ENCODE measurements at regions not wholly inside any gene's neighbourhood (a gene's known extent, or its start where the extent isn't known, plus 50 kb on each side); places are given as distances from the start of the nearest gene placed in this dataset.

- H3K4me3 ChIP-seq (ENCODE audit: low read depth, low read length) = no peak overlapping the region
- peaks cover 40% of the 10 kb centered on the region; the same call in 1 of the 2 replicates for H3K9me3 ChIP-seq (ENCODE audit: control insufficient read depth, insufficient read depth, low read length)
- H3K4me1 ChIP-seq (ENCODE audit: control insufficient read depth, insufficient read depth, low read length) = no peaks in the 10 kb centered on the region
- H3K9ac ChIP-seq (ENCODE audit: low read depth, low read length) = no peak overlapping the region
- H3K27ac ChIP-seq (ENCODE audit: low read depth, low read length) = no peak overlapping the region
- no peaks in the 10 kb centered on the region for H3K36me3 ChIP-seq (ENCODE audit: control insufficient read depth, insufficient read depth, low read length)
- H3K27me3 ChIP-seq (ENCODE audit: control insufficient read depth, insufficient read depth, low read length) = no peaks in the 10 kb centered on the region
Measured at GRCh38 chrX:69037786-69038185, 127.5 kb downstream of the PJA1 start.

DNA sequence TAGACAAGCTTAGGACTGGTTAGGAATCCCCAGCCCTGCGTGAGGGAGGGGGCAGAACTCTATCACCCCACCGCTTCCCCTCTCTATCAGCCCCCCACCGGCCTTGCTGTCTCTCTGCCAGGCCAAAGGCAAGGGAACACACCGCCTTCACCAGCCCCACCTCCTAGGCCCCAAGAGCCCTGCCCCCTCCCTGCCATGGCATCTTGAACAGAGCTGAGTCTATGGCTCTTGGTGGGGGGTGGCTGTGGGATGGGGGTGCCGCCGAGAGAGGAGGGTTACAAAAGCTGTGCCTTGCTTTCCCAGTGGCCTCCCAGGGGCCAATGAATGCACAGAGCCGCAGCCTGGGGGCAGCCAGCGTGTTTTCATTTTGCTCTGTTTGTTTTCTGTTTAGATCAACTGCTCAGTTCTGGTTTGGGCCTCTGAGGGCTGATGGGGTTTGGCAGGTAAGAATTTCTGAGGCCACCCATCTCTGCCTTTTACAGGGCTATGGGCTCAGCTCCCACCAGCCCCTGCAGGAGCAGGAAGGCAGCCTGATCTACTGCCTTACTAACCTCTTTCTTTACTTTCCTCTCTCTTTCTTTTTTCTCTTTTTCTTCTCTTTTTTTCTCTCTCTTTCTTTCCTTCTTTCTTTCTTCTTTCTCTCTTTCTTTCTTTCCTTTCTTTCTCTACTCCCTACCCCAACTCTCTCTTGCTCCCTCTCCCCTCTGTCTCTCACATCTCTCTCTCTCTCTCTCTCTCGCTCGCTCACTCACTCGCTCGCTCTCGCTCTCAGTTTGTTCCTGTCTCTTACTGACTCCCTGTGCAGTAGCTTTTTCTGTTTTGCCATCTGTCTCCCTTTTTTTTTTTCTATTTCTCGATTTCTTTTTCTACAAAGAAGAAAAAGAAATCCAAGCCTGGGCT, 128.3 kb downstream of the PJA1 start:
- no peaks in the 10 kb centered on the region for H3K27me3 ChIP-seq (ENCODE audit: control insufficient read depth, insufficient read depth, low read length)
- peaks cover 38% of the 10 kb centered on the region; the same call in 1 of the 2 replicates for H3K9me3 ChIP-seq (ENCODE audit: control insufficient read depth, insufficient read depth, low read length)
- H3K4me1 ChIP-seq (ENCODE audit: control insufficient read depth, insufficient read depth, low read length) = no peaks in the 10 kb centered on the region
- H3K27ac ChIP-seq (ENCODE audit: low read depth, low read length) = no peak overlapping the region
- no peak overlapping the region for H3K9ac ChIP-seq (ENCODE audit: low read depth, low read length)
- no peak overlapping the region for H3K4me3 ChIP-seq (ENCODE audit: low read depth, low read length)
- no peaks in the 10 kb centered on the region for H3K36me3 ChIP-seq (ENCODE audit: control insufficient read depth, insufficient read depth, low read length)

DNA sequence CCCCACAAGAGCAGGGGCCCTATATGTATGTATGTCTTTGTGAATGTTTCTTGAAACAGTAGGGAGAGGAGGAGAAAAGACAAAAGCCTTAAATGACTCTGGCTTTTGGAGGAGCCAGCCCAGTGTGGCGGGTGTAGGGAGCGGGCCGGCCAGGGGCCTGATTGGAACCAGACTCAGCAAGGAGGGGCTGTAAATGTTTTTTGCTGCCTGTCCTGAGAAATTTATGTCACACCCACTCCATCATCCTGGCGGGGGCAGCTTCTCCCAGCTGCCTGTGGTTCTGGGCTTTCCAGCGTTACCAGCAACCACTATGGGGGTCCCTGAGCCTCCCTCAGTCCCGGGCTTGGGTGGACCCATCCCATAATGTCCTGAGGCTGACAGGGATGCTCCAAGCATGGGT, 130.8 kb downstream of the PJA1 start:
- no peak overlapping the region for H3K4me3 ChIP-seq (ENCODE audit: low read depth, low read length)
- H3K27ac ChIP-seq (ENCODE audit: low read depth, low read length) = no peak overlapping the region
- H3K9ac ChIP-seq (ENCODE audit: low read depth, low read length) = no peak overlapping the region
- peaks cover 33% of the 10 kb centered on the region; the same call in 1 of the 2 replicates for H3K9me3 ChIP-seq (ENCODE audit: control insufficient read depth, insufficient read depth, low read length)
- H3K4me1 ChIP-seq (ENCODE audit: control insufficient read depth, insufficient read depth, low read length) = peaks cover 10% of the 10 kb centered on the region
- H3K27me3 ChIP-seq (ENCODE audit: control insufficient read depth, insufficient read depth, low read length) = no peaks in the 10 kb centered on the region
- no peaks in the 10 kb centered on the region for H3K36me3 ChIP-seq (ENCODE audit: control insufficient read depth, insufficient read depth, low read length)

DNA sequence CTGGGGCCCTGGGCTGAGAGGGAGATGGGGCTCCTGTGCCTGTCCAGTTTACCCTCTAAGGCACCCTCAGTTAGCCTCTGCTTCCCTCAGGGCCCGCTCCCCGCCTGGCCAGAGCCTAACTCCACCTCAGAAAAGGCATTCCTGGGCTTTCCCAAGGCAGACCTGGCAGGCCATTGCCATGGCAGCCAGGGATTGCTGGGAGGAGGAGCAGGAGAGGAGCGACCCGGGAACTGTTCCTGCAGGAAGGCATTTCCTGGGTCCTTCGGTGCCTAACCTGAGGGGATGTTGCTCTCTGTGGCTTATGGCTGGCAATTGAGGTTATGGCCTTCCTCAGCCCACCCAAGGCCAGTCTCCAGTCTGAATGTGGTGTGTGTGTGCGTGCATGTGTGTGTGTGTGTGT, 131.3 kb downstream of the PJA1 start:
- H3K4me3 ChIP-seq (ENCODE audit: low read depth, low read length) = no peak overlapping the region
- H3K9ac ChIP-seq (ENCODE audit: low read depth, low read length) = no peak overlapping the region
- peaks cover 33% of the 10 kb centered on the region; the same call in 1 of the 2 replicates for H3K9me3 ChIP-seq (ENCODE audit: control insufficient read depth, insufficient read depth, low read length)
- no peak overlapping the region for H3K27ac ChIP-seq (ENCODE audit: low read depth, low read length)
- H3K27me3 ChIP-seq (ENCODE audit: control insufficient read depth, insufficient read depth, low read length) = no peaks in the 10 kb centered on the region
- H3K4me1 ChIP-seq (ENCODE audit: control insufficient read depth, insufficient read depth, low read length) = peaks cover 12% of the 10 kb centered on the region
- H3K36me3 ChIP-seq (ENCODE audit: control insufficient read depth, insufficient read depth, low read length) = no peaks in the 10 kb centered on the region

- H3K4me3 ChIP-seq (ENCODE audit: low read depth, low read length) = no peak overlapping the region
- H3K9me3 ChIP-seq (ENCODE audit: control insufficient read depth, insufficient read depth, low read length) = peaks cover 28% of the 10 kb centered on the region; the same call in 1 of the 2 replicates
- no peak overlapping the region for H3K27ac ChIP-seq (ENCODE audit: low read depth, low read length)
- no peak overlapping the region for H3K9ac ChIP-seq (ENCODE audit: low read depth, low read length)
- H3K4me1 ChIP-seq (ENCODE audit: control insufficient read depth, insufficient read depth, low read length) = peaks cover 12% of the 10 kb centered on the region
- no peaks in the 10 kb centered on the region for H3K36me3 ChIP-seq (ENCODE audit: control insufficient read depth, insufficient read depth, low read length)
- H3K27me3 ChIP-seq (ENCODE audit: control insufficient read depth, insufficient read depth, low read length) = no peaks in the 10 kb centered on the region
Measured at GRCh38 chrX:69032601-69033000, 132.7 kb downstream of the PJA1 start.

GRCh38 chrX:69031971-69032391, 133.3 kb downstream of the PJA1 start:
- Histone ChIP-seq H3K4me3 (ENCODE audit: low read depth, low read length) (no peak overlapping the region), H3K9ac (ENCODE audit: low read depth, low read length) (no peak overlapping the region), H3K9me3 (ENCODE audit: control insufficient read depth, insufficient read depth, low read length) (peaks cover 28% of the 10 kb centered on the region; the same call in 1 of the 2 replicates), H3K27me3 (ENCODE audit: control insufficient read depth, insufficient read depth, low read length) (no peaks in the 10 kb centered on the region), H3K4me1 (ENCODE audit: control insufficient read depth, insufficient read depth, low read length) (peaks cover 12% of the 10 kb centered on the region), H3K36me3 (ENCODE audit: control insufficient read depth, insufficient read depth, low read length) (no peaks in the 10 kb centered on the region), H3K27ac (ENCODE audit: low read depth, low read length) (no peak overlapping the region)

DNA sequence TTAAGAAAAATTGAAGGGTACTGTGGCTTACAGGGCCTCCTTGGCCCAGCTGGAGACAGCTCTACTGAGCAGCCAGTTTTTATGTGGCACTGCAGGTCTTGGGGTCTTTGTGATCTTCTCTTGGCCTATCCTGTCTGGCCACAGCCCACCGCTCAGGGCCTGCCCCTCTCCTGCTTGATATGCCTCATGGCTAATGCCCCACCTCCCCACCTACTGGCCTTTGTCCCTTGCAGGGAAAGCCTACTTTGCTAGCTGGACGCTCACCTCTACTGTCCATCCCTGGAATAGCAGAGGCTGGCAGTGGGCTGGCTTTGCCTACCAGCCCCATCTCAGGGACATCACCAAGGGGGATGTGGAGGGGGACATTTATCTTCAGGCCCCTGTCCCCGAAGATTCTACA, 134.1 kb downstream of the PJA1 start:
- no peaks in the 10 kb centered on the region for H3K36me3 ChIP-seq (ENCODE audit: control insufficient read depth, insufficient read depth, low read length)
- H3K27ac ChIP-seq (ENCODE audit: low read depth, low read length) = no peak overlapping the region
- no peak overlapping the region for H3K4me3 ChIP-seq (ENCODE audit: low read depth, low read length)
- H3K27me3 ChIP-seq (ENCODE audit: control insufficient read depth, insufficient read depth, low read length) = no peaks in the 10 kb centered on the region
- H3K9ac ChIP-seq (ENCODE audit: low read depth, low read length) = no peak overlapping the region
- H3K9me3 ChIP-seq (ENCODE audit: control insufficient read depth, insufficient read depth, low read length) = peaks cover 28% of the 10 kb centered on the region; the same call in 1 of the 2 replicates
- H3K4me1 ChIP-seq (ENCODE audit: control insufficient read depth, insufficient read depth, low read length) = peaks cover 12% of the 10 kb centered on the region

- Histone ChIP-seq H3K27ac (ENCODE audit: low read depth, low read length) (peak overlapping the region; percentile 44), H3K4me1 (ENCODE audit: control insufficient read depth, insufficient read depth, low read length) (peaks cover 12% of the 10 kb centered on the region), H3K9me3 (ENCODE audit: control insufficient read depth, insufficient read depth, low read length) (peaks cover 20% of the 10 kb centered on the region; the same call in 1 of the 2 replicates), H3K4me3 (ENCODE audit: low read depth, low read length) (no peak overlapping the region), H3K9ac (ENCODE audit: low read depth, low read length) (no peak overlapping the region), H3K27me3 (ENCODE audit: control insufficient read depth, insufficient read depth, low read length) (no peaks in the 10 kb centered on the region), H3K36me3 (ENCODE audit: control insufficient read depth, insufficient read depth, low read length) (no peaks in the 10 kb centered on the region)
Measured at GRCh38 chrX:69029771-69030170, 135.5 kb downstream of the PJA1 start.

DNA sequence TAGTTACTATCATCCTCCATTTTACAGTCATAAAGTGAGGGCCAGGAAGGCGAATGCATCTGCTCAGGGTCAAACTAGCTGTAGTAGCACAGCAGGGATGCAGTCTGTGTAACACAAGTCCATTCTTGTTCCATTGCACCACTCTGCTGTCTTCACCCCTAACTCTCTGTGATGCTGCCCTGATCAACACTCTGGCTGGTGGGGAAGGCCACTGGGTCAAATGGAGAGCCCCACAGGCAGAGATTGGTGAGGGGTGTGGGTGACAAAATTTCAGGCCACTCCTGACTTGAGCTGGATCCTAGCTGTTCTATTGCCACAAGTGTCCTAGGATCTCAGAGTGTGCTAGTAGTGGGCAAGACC, 136.5 kb downstream of the PJA1 start:
- Histone ChIP-seq H3K9ac (ENCODE audit: low read depth, low read length) (no peak overlapping the region), H3K4me1 (ENCODE audit: control insufficient read depth, insufficient read depth, low read length) (peaks cover 12% of the 10 kb centered on the region), H3K4me3 (ENCODE audit: low read depth, low read length) (no peak overlapping the region), H3K27ac (ENCODE audit: low read depth, low read length) (no peak overlapping the region), H3K9me3 (ENCODE audit: control insufficient read depth, insufficient read depth, low read length) (peaks cover 11% of the 10 kb centered on the region; the same call in 1 of the 2 replicates), H3K27me3 (ENCODE audit: control insufficient read depth, insufficient read depth, low read length) (no peaks in the 10 kb centered on the region), H3K36me3 (ENCODE audit: control insufficient read depth, insufficient read depth, low read length) (no peaks in the 10 kb centered on the region)

- Histone ChIP-seq H3K4me3 (ENCODE audit: low read depth, low read length) (no peak overlapping the region), H3K36me3 (ENCODE audit: control insufficient read depth, insufficient read depth, low read length) (no peaks in the 10 kb centered on the region), H3K27me3 (ENCODE audit: control insufficient read depth, insufficient read depth, low read length) (no peaks in the 10 kb centered on the region), H3K4me1 (ENCODE audit: control insufficient read depth, insufficient read depth, low read length) (peaks cover 12% of the 10 kb centered on the region), H3K9me3 (ENCODE audit: control insufficient read depth, insufficient read depth, low read length) (peaks cover 7% of the 10 kb centered on the region; the same call in 1 of the 2 replicates), H3K9ac (ENCODE audit: low read depth, low read length) (no peak overlapping the region), H3K27ac (ENCODE audit: low read depth, low read length) (no peak overlapping the region)
Measured at GRCh38 chrX:69028006-69028760, 137.1 kb downstream of the PJA1 start.

Measured in HUES48 (cell line).